ENCODE measurements at regions not wholly inside any gene's neighbourhood (a gene's known extent, or its start where the extent isn't known, plus 50 kb on each side); places are given as distances from the start of the nearest gene placed in this dataset.

GRCh38 chr20:20816969-20817755 is 104.7 kb upstream of the RALGAPA2 start:
- Mint-ChIP-seq H3K36me3 (ENCODE audit: low read depth) (no peaks in the 10 kb centered on the region), H3K4me1 (ENCODE audit: low read depth) (peaks cover 6% of the 10 kb centered on the region), H3K27me3 (ENCODE audit: low read depth) (peaks cover 15% of the 10 kb centered on the region), H3K27ac (ENCODE audit: unreplicated experiment) (no peak overlapping the region), H3K4me3 (ENCODE audit: unreplicated experiment) (no peak overlapping the region), H3K9me3 (ENCODE audit: low read depth) (no peaks in the 10 kb centered on the region)
- DNase-seq (ENCODE audit: low spot score), result no peak
- TF ChIP-seq, protein P1, sequence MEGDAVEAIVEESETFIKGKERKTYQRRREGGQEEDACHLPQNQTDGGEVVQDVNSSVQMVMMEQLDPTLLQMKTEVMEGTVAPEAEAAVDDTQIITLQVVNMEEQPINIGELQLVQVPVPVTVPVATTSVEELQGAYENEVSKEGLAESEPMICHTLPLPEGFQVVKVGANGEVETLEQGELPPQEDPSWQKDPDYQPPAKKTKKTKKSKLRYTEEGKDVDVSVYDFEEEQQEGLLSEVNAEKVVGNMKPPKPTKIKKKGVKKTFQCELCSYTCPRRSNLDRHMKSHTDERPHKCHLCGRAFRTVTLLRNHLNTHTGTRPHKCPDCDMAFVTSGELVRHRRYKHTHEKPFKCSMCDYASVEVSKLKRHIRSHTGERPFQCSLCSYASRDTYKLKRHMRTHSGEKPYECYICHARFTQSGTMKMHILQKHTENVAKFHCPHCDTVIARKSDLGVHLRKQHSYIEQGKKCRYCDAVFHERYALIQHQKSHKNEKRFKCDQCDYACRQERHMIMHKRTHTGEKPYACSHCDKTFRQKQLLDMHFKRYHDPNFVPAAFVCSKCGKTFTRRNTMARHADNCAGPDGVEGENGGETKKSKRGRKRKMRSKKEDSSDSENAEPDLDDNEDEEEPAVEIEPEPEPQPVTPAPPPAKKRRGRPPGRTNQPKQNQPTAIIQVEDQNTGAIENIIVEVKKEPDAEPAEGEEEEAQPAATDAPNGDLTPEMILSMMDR (IDR thresholded peaks at IDR 0.05), result no peak

GRCh38 chr20:20815711-20816455 is 103.4 kb upstream of the RALGAPA2 start:
- H3K27me3 Mint-ChIP-seq (ENCODE audit: low read depth), result peaks cover 12% of the 10 kb centered on the region
- no peak overlapping the region for H3K27ac Mint-ChIP-seq (ENCODE audit: unreplicated experiment)
- H3K9me3 Mint-ChIP-seq (ENCODE audit: low read depth), result no peaks in the 10 kb centered on the region
- no peak for DNase-seq (ENCODE audit: low spot score)
- H3K36me3 Mint-ChIP-seq (ENCODE audit: low read depth), result no peaks in the 10 kb centered on the region
- peaks cover 5% of the 10 kb centered on the region for H3K4me1 Mint-ChIP-seq (ENCODE audit: low read depth)
- TF ChIP-seq, protein P1 (IDR thresholded peaks at IDR 0.05), result no peak
- H3K4me3 Mint-ChIP-seq (ENCODE audit: unreplicated experiment), result no peak overlapping the region

- DNase-seq (ENCODE audit: low spot score), result no peak
- Mint-ChIP-seq H3K36me3 (ENCODE audit: low read depth) (no peaks in the 10 kb centered on the region), H3K4me3 (ENCODE audit: unreplicated experiment) (no peak overlapping the region), H3K9me3 (ENCODE audit: low read depth) (no peaks in the 10 kb centered on the region), H3K27me3 (ENCODE audit: low read depth) (peaks cover 5% of the 10 kb centered on the region), H3K27ac (ENCODE audit: unreplicated experiment) (no peak overlapping the region), H3K4me1 (ENCODE audit: low read depth) (no peaks in the 10 kb centered on the region)
- TF ChIP-seq, protein P1 (IDR thresholded peaks at IDR 0.05), result no peak
Observed at GRCh38 chr20:20814685-20815084, 102.2 kb upstream of the RALGAPA2 start.

DNA sequence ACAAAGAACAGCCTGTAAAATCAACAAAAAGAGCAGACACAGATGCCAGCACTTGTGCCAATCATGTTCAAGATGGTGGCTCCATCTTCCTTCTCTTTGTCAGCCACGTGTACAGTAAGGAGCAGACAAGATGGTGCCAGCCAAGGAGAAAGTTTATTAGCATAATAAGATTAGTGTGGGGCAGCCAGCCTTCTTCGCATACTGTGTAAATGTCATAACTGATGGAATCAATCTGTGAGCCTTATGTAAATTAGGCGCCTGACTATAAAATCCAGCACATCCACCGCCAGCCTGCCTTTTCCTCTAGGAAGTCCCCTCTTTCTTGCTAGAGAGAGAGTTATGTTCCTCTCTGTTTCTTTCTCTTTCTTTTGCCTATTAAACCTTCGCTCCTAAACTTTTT is 99.7 kb upstream of the RALGAPA2 start:
- Mint-ChIP-seq H3K4me3 (ENCODE audit: unreplicated experiment) (no peak overlapping the region), H3K36me3 (ENCODE audit: low read depth) (no peaks in the 10 kb centered on the region), H3K9me3 (ENCODE audit: low read depth) (no peaks in the 10 kb centered on the region), H3K27me3 (ENCODE audit: low read depth) (peaks cover 8% of the 10 kb centered on the region), H3K27ac (ENCODE audit: unreplicated experiment) (no peak overlapping the region), H3K4me1 (ENCODE audit: low read depth) (no peaks in the 10 kb centered on the region)
- no peak for DNase-seq (ENCODE audit: low spot score)
- TF ChIP-seq, protein P1 (IDR thresholded peaks at IDR 0.05), result no peak

DNA sequence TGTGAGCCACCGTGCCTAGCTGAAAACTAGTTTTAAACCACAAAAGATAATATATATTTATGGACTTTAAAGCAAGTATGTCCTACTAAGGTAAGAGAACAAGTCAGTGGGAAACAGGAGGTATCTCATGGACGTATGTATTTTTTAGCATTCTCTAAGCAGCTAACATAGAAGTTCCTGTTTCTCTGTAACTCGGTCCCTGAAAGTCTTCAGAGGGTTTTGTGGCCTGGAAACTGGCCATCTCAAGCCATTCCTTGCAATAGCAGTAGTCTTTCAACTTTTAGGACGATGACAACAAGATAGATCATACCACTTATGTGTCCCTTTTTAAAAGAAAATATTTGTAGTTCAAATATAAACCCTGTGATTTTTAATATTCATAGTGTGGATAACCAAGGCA is 95.6 kb upstream of the RALGAPA2 start:
- no peak overlapping the region for H3K4me3 Mint-ChIP-seq (ENCODE audit: unreplicated experiment)
- TF ChIP-seq, protein P1 (IDR thresholded peaks at IDR 0.05), result no peak
- no peaks in the 10 kb centered on the region for H3K36me3 Mint-ChIP-seq (ENCODE audit: low read depth)
- no peak overlapping the region for H3K27ac Mint-ChIP-seq (ENCODE audit: unreplicated experiment)
- DNase-seq (ENCODE audit: low spot score), result no peak
- peaks cover 11% of the 10 kb centered on the region for H3K27me3 Mint-ChIP-seq (ENCODE audit: low read depth)
- H3K4me1 Mint-ChIP-seq (ENCODE audit: low read depth), result no peaks in the 10 kb centered on the region
- no peaks in the 10 kb centered on the region for H3K9me3 Mint-ChIP-seq (ENCODE audit: low read depth)

Measured in chondrocyte (in vitro differentiated cells).